ENCODE measurements at regions not wholly inside any gene's neighbourhood (a gene's known extent, or its start where the extent isn't known, plus 50 kb on each side); places are given as distances from the start of the nearest gene placed in this dataset.
A peak's percentile ranks its signal among the peaks of the same experiment; 100 is the strongest.
"Not testable (repeated sequence)": the region's sequence is repeated elsewhere in the genome, so short reads cannot be mapped to it uniquely, and the experiment has no call there.

DNA sequence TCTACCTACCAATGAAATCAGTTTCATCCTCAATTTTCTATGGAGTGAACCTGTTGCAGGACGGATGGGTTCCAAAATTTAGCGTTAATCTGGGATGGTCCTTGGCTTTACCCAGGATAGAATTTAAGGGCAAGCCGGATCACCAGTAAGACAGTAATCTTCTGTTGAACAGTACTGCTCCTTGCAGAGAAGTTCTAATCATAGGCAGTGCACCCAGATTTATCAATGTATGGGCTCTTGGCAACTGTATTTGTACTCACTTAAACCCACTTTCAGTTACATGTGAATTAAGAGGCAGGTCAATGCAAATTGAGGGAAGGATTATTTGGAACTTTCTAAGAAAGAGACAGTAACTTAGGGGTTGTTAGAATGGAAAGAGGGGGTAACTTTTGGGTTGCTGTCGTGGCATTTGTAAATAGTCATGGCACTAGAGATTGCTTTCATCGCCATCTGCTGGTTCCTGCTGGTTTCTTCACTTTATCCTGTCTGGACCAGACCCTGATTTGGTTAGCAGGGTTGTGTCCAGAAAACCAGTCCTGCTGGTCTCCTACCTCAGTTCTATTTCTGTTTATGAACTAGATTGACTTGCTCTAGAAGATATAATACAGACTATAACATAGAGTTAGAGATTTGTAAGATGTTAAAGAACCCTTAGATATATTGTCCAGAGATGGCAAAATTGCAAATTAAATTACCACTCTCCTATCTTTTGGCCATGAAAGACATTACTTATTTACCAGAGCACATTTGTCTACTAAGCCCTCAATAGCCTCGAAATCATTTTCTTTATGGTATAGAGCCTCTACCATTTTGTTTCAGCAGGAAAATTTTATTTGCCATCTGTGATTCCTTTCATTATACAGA lies 646.3 kb downstream of the UTRN start:
- peak; percentile 22 to 50 for DNase-seq

DNA sequence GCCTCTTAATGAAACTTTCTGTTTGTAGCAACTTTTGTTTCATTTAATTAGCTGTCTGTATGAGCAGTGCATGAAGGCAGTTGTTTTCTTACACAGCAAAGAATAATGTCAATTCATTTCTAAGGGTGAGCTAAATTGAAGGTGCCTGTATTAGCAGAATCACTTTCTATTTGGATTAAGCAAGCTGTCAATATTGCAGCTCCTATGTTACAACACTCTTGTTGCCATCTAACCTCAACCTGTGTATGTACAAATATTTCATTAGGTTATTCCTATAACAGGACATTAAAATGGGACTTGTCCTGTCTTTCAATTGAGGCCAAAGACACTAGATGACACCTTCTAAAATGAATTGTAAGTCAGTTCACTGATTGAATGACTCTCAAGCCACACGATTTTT lies 647.5 kb downstream of the UTRN start:
- DNase-seq: no peak

DNA sequence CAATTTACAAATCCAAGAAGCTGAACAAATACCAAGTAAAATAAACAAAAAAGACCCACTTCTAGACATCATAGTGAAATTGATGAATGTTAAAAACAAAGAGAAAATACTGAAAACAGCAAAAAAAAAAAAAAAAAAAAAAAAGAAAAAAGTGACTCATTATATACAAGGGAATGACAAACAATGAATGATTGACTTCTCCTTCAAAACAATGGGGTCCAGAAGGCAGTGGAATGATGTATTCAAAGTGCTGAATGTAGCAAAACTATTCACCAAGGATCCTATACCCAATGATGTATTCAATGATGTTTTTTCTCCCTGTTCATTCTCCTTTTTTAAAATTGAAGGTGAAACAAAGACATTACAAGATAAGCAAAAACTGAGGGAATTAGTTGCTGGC lies 650.0 kb downstream of the UTRN start:
- DNase-seq: no peak

DNA sequence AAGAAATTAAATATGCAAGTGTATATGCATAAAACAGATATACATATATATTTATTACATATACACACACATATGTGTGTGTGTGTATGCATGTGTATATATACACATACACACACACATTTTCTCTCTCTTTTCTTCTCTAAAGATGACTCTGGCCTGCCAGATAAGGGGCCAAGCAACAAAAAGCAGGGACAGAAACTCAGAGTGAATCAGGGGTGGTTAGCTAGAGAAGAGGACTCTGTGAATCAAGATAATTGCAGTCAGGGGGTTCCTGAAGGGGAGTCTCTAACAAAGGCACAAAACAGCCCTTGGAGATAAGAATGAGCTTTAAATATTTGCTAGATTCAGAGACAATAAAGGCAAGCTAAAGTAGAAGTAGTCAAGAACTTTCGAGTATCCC lies 650.5 kb downstream of the UTRN start:
- DNase-seq: no peak

DNA sequence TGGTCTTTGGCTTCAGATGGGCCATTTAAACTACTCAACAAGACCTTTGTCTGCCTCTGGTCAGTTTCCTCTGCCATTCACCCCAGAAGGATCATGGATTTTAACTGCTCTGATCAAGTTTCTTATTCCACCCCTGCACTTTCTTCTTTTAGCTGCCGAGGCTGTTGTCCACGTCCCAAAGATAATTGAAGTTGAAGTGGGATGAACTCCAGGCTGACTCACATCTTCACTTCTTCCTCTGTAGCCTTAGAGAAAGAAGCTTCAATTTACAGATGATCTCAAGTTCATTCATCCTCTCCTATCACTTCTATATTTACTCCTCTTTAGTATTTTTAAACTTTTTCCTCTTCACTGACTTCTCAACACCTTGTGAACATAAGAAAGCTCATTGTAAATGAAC lies 651.6 kb downstream of the UTRN start:
- no peak for DNase-seq

DNA sequence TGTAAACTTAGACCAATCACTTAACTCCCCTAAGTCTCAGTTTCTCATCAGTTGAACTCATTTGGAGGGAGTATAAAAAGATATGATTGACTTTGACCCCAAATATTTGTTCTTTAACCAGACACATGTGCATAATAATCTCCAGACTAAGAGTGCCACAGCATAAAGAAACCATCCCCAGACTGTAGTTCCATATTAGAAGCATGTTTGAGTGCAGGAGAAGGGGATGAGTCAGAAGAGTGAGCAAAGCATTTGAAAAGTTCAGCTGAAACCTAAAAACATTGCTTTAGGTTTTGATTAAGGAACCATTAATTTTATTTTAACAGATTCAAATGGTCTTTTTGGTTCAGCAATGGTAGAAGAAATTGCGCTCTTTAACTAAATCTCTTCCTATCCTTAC lies 654.8 kb downstream of the UTRN start:
- no peak for DNase-seq

DNA sequence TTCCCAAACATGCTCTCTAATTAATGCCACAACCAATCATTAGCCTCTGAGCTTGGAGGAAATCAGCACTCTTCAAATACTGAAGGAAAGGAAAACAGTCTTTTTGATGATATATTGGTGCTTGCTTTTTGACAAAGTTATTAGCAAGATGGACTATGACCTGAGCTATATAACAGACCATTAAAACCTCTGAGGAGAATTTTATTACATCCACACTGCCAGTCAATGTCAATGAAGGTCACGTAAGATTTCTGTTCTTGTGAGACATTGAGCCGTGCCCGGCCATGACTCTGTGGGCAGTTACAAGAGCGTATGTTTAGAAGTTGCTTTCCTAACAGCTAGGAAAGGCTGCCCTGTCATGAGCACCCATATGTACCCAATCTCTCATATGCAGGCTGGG lies 659.0 kb downstream of the UTRN start:
- no peak for DNase-seq

DNA sequence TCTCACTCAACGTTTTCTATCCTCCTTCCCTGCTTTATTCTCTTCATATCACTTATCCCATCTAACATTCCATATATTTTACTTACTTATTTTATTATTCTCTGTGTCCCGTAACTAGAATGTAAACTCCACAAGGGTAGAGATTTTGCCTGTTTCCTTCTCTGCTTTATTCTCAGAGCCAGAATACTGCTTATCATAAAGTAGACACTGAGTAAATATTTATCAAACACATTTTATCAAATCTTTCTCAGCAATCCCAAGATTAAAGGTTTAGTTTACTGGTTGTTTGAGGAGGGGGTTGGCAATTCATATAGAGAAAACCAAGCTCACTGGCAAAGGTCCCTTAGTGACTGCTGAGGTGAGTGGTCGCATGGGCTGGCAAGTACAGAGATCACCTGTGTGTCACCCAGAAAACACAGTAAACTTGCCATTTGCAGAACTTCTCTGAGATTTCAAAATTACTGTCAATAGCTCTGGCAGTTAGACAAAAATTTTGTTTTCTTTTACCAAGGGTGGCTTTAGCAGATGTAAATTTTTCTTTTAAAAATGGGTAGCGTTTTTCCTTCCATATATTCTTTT lies 662.4 kb downstream of the UTRN start:
- no peak for DNase-seq

DNA sequence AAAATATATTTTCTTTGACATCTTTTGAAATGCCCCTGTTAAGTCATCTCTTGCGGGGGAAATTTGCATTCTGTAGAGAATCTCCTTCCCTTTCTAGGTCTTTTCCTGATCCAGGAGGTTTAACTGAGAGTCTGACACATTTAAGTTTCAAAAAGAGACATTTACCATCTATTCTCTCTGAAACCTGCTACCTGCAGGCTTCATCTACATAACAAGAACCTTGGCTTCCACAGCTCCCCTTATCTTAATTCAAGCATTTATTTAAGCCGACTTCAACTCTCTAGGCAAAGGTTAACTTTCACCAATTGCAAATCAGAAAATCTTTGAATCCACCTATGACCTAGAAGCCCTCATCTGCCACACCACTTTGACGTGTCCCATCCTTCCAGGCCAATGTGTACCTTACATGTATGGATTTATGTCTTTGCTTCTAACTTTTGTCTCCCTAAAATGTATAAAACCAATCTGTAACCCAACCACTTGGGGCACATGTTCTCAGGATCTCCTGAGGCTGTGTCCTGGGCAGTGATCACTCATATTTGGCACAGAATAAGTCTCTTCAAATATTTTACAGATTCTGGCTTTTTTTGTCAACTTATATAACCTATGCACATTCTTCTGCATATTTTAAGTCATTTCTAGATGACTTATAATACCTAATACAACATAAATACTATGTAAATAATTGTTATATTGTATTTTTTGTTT lies 666.7 kb downstream of the UTRN start:
- DNase-seq: no peak

DNA sequence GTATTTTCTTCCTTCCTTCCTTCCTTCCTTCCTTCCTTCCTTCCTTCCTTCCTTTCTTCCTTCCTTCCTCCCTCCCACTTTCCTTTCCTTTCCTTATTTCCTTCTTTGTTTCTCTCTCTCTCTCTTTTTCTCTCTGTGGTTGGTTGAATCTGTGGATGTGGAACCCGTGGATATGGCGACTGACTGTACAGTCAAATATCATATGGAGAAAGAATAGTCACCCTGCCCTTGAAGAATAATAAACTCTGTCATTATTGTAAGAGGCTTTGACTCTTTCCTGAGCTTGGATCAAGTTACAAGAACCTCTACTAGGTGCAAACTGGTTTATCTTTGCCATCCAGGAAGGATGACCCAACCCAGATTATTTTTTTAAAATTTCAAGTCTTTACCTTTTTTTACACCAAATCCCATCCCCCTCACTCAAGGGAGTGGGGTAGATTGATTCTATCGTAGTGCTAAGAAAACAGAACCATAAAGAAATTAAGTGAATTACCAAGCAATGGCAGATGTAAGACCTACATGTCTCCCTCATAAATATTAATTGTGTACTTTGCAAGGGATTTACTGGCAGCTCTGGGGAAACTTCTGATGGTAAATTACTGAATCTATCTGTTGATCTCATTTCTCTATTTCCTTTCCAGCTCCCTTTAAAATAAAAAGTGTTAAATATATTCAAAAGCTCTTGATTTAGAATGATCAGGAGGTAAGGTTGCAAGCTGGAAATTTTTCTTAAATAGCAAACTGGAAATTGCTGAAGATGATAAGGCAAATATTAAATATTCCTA lies 667.5 kb downstream of the UTRN start:
- DNase-seq: no peak

DNA sequence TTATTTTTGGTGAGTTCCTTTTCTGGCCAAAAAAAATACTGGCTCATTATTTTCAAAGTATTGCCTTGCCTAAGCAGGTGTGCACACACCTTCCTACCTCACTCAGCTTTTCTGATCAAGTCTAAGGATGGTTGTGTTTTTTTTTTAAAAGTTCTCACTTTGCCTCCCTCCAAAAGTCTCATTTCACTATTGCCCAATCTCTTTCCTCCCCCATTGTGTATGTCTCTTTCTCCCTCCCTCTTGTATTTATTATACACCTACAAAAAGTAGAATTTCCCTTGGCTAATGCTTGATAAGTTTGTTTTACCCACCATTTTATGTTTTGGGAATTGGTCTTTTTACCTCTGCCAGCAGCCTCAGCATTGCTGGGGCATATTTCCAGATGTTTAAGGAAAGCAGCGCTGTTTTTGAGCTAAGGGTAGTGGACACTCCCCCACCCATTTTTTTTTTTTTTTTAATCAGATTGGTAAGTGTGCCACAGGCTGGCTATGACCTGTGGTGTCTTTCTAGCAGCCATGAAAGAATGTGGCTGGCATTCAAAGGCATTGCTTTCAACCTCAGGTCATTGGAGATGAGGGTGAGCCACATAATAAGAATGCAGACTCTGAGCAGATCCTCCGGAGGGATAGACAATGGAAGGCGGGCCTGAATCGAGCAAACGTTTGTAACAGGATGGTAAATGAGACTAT lies 668.6 kb downstream of the UTRN start:
- no peak for DNase-seq

DNA sequence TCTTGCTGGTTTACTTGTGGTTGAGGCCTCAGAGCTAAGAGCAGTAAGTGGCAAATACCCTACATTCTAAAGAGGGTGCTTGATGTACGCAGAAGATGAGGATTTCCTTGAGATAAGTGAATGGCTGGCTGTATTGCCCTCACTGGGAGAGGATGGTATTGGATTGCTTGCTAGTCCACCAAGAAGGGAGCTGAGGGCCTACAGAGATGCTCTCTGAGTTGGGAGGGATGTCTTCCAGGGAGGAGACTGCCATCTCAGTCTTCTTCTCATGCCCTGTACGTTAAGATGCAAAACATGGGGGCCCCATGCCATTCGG lies 669.1 kb downstream of the UTRN start:
- DNase-seq: no peak

DNA sequence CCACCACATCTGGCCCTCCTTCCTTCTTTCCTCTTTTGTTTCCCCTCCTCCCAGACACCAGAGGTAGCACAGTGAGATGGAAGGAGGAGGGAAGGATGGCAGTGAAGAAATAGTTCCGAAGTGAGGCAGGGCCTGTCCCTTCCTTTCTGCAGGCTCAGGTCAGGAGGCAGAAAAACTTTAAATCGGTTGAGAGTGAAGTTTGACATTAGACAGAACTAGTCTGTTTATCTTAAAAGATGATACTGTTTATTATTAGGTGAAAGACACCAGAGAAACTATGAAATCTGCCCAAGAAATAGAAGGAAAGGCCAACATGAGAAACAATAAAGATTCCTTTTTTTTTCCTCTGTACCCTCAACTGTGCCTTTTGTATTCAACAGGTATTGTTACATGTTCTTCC lies 670.3 kb downstream of the UTRN start:
- no peak for DNase-seq

DNA sequence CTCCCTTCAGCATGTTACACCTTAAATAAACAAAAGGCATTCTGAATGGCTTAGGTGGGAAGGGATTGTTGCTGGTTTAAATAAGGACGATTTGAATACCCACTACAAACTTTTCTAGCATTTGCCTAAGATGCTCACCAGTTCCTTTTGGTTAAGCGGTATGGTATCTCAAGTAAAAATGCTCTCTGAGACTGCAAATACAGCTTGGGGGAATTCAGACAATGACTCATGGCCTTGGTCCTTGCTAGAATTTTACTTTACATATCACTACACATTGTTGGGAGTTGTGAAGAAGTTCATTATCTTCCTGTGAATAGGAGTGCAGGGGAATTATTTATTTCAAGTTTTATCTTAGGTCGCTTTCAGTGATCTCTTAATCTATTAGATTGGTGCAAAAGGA lies 670.7 kb downstream of the UTRN start:
- DNase-seq: no peak

DNA sequence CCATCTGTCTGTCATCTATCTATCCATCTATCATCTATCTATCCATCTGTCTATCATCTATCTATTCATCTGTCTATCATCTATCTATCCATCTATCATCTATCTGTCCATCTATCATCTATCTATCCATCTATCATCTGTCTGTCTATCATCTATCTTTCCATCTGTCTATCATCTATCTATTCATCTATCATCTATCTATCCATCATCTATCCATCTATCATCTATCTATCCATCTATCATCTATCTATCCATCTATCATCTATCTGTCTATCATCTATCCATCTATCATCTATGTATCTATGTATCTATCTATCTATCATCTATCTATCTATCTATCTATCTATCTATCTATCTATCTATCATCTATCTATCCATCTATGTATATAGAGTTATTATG lies 671.6 kb downstream of the UTRN start:
- not testable (repeated sequence) for DNase-seq

DNA sequence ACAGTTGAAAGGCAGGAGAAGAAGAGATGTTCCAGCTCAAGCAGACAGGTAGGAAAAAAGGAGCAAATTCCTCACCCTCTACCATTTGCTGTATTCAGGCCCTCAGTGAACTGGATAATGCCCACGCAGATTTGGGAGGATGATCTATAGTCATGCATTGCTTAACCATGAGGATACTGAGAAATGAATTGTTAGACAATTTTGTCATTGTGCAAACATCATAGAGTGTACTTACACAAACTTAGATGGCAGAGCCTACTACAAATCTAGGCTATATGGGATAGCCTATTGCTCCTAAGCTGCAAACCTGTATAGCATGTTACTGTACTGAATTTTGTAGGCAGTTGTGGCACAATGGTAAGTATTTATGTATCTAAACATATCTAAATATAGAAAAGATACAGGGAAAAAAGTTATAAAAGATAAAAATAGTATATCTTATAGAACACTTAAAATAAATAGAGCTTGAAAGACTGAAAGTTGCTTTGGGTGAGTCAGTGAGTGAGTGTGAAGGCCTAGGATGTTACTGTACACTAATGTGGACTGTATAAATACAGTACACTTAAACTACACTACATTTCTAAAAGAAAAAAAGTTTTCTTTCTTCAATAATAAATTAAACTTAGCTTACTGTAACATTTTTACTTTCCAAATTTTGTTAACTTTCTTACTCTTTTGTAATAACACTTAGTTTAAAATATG lies 672.3 kb downstream of the UTRN start:
- no peak for DNase-seq

DNA sequence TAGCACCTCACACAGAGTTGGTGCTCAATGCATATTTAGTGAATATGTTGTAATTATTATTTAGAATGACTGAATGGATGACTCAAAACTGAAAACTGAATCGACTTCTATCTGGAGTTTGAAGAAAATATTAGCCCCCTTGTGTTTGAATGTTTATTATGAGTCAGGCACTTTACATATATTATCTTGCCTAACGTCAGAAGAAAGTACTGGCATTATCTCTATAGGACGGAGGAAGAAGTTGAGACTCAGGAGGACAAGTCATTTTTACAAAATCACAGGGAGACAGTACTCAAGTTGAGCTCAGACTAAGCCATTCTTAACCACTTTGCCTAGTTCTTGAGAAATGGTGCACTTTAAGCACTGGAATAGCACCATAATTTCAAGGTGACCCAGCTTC lies 684.0 kb downstream of the UTRN start:
- no peak for DNase-seq

DNA sequence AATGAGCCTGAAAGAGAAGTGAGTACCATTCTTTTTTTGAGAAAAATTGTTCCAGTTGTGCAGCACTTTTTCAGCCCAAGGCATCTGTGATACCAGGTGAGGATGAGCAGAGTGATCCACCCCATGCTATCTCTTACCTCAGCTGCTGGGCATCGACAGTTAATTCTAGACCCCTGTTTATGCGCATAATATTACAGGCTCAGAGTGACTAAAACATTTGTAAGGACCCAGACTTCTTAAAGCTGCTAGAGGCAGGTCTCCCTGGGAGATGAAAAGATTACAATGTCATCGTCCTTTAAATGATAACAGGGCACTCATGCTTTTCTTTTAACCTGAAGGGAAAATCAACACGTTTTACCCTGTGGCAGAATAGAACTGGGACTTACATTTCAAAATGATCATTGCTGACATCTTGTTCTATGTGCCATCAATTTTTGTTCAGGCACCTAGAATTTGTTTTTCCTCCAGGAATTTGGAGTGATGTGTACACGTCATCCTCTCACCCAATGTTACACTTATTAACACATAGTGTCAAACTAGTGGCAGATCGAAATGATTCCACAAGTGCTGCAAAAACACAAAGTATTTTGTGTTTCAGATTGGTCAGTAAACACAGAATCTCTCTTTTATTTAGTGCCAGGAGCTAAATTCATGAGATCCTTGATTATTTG lies 684.6 kb downstream of the UTRN start:
- DNase-seq: no peak

DNA sequence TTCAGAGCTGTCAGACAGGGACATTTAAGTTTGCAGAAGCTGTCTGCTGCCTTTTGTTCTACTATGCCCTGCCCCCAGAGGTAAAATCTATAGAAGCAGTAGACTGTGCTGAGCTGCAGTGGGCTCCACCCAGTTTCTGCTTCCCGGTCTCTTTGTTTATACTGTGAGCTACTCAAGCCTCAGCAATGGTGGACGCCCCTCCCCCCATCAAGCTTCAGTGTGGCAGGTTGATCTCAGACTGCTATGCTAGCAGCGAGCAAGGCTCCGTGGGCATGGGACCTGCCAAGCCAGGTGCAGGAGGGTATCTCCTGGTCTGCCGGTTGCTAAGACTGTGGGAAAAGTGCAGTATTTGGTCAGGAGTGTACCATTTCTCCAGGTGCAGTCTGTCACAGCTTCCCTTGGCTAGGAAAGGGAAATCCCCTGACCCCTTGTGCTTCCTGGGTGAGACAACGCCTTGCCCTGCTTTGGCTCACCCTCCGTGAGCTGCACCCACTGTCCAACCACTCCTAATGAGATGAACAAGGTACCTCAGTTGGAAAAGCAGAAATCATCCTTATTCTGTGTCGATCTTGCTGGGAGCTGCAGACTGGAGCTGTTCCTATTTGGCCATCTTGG lies 692.2 kb downstream of the UTRN start:
- DNase-seq: not testable (repeated sequence)

DNA sequence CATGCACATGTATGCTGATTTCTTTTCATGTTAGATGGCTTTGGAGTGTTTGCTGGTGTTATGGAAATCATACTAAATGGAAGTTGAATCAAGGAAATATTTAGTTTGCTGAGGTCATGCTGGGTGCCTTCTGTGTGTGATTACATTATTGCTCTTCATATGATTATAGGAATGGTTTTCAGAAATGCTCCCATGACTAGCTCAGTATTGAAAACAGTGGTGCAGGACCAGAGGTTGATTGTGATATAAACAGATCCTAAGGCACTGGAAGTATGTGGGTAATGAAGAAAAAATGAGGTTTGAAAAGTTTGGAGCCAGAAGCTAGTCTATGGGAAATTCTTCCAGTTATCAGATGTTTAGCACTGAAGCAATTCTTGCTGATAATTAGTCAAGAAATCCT lies 693.1 kb downstream of the UTRN start:
- DNase-seq: no peak

DNA sequence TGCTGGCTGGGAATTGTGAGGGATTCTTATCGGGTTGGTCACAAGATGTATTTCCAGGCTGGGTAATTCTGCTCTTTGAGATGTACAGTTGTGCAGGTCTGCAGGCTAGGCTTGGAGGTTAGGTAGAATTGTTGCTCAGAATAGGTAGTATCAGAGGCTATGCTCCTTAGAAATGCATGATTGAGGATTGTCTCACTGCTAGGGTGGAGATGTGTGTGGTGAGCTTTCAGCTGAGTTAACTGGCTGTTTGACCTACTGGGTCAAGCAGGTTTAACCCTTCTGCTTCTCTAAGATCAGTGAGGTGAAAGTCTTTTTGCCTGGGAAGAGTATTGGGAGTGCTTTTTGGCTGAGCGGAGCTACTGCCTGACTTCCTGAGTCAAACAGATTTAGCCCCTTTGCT lies 701.1 kb downstream of the UTRN start:
- DNase-seq: no peak
